ENCODE measurements at regions not wholly inside any gene's neighbourhood (a gene's known extent, or its start where the extent isn't known, plus 50 kb on each side); places are given as distances from the start of the nearest gene placed in this dataset.

- TF ChIP-seq CREB1 (IDR thresholded peaks at IDR 0.05; ENCODE audit: low read depth) (no peak), RAD21 (IDR thresholded peaks at IDR 0.05; ENCODE audit: low read depth) (no peak), TAF1 (IDR thresholded peaks at IDR 0.05; ENCODE audit: low read depth) (no peak), REST (IDR thresholded peaks at IDR 0.05; ENCODE audit: low read depth) (no peak), YY1 (IDR thresholded peaks at IDR 0.05; ENCODE audit: low read depth) (no peak), TEAD4 (IDR thresholded peaks at IDR 0.05) (no peak), ZBTB7A (IDR thresholded peaks at IDR 0.05; ENCODE audit: low read depth) (no peak), EP300 (IDR thresholded peaks at IDR 0.05; ENCODE audit: borderline replicate concordance) (no peak), CEBPB (IDR thresholded peaks at IDR 0.05) (no peak)
- TF ChIP-seq, protein P1, sequence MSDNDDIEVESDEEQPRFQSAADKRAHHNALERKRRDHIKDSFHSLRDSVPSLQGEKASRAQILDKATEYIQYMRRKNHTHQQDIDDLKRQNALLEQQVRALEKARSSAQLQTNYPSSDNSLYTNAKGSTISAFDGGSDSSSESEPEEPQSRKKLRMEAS (IDR thresholded peaks at IDR 0.05), result no peak
Measured at GRCh38 chr17:79242873-79243602, 168.4 kb downstream of the ENGASE start.
